Heart left ventricle (tissue), 16 donors: ENCODE measurements at regions not wholly inside any gene's neighbourhood (a gene's known extent, or its start where the extent isn't known, plus 50 kb on each side); places are given as distances from the start of the nearest gene placed in this dataset.
"Not testable (repeated sequence)": the region's sequence is repeated elsewhere in the genome, so short reads cannot be mapped to it uniquely, and the experiment has no call there.

Experiments used
- ATAC-seq, 4 donors: fragments of 200-7000 bp; cut with Tn5 transposase; one replicate each; pipeline ENCODE4 v1.9.1; 2020 to 2022; ENCODE audit warnings: moderate library complexity in 4 of 4, mild to moderate bottlenecking in 3 of 4, moderate number of reproducible peaks in 1 of 4
- DNase-seq, 5 donors: peaks; one replicate each; pipeline ENCODE4 v3.0.0-alpha.2; 2020
- H3K27ac ChIP-seq, 12 donors: fragments of 200-600 bp; sonication (generic) in 4 of 12; one replicate each; pipeline versions ENCODE4 v1.5.0 to v1.8.0; 2016 to 2022; ENCODE audit warnings: mild to moderate bottlenecking in 2 of 12
- H3K27me3 ChIP-seq, 9 donors: fragments of 200-600 bp; sonication (generic) in 2 of 9; one replicate each; pipeline versions ENCODE4 v1.5.1 to v1.8.0; 2016 to 2022; ENCODE audit warnings: mild to moderate bottlenecking in 3 of 9
- H3K36me3 ChIP-seq, 9 donors: fragments of 200-600 bp; sonication (generic) in 2 of 9; one replicate each; pipeline versions ENCODE4 v1.5.0 to v1.8.0; 2018 to 2022; ENCODE audit warnings: mild to moderate bottlenecking in 2 of 9
- H3K4me1 ChIP-seq, 12 donors: fragments of 200-600 bp; sonication (generic) in 4 of 12; one replicate each; pipeline versions ENCODE4 v1.5.0 to v1.8.0; 2016 to 2022; ENCODE audit warnings: mild to moderate bottlenecking in 3 of 12
- H3K4me3 ChIP-seq, 12 donors: fragments of 200-600 bp; sonication (generic) in 4 of 12; one replicate each; pipeline versions ENCODE4 v1.5.0 to v1.8.0; 2017 to 2022; ENCODE audit warnings: mild to moderate bottlenecking in 9 of 12, moderate library complexity in 4 of 12
- H3K9me3 ChIP-seq, 12 donors: fragments of 200-600 bp; sonication (generic) in 4 of 12; one replicate each; pipeline versions ENCODE4 v1.5.0 to v1.8.0; 2016 to 2022; ENCODE audit warnings: mild to moderate bottlenecking in 1 of 12
- CTCF ChIP-seq, 12 donors: fragments of 200-600 bp; sonication (generic) in 4 of 12; IDR thresholded peaks; one replicate each; pipeline versions ENCODE4 v1.5.0 to v1.8.0; 2018 to 2022; ENCODE audit warnings: antibody characterized with exemption in 12 of 12, mild to moderate bottlenecking in 5 of 12
- POLR2A ChIP-seq, 2 donors: fragments of 450-650 bp; IDR thresholded peaks; one replicate each; pipeline ENCODE4 v1.6.1; 2017; ENCODE audit warnings: antibody characterized with exemption in 2 of 2, mild to moderate bottlenecking in 2 of 2, moderate library complexity in 2 of 2
- WGBS, 4 donors: extraction: QIAGEN DNeasy Blood & Tissue Kit in 2 of 4; methylation state at CpG; one replicate each; pipeline versions ENCODE4 v1.1.5 to v1.1.7; 2013 to 2018; 5-methylcytosine and 5-hydroxymethylcytosine counted together
- intact Hi-C, 10 donors: fragments of 100-400 bp; cut with DNase I; formaldehyde crosslinking; loops; one replicate each; pipeline versions ENCODE4 v1.11.1 to v1.14.2; 2022
- donor health status: ischemic (EF 13 %, LVEDD 7.1; RV severe dilation, severe dysfunction).
- donor health status: healthy with polysubstance abuse.
- donor health status: DM: no; HTN: yes; CAD: no.
- donor health status: DM: no; HTN: no; CAD: no.
- donor health status: ischemic (EF 25% LVEDD 6.9; RV normal size, moderate dysfunction).
- donor health status: ischemic (EF 25% LVEDD 5.7; RV mildly dilated, moderate dysfunction).
- donor health status: healthy.
- donor health status: DM: yes; HTN: yes; CAD: no.
- donor health status: ischemic (EF 35%, LVEDD 5.7; RV mildly dilated, moderate dysfunction).
- donor health status: nonischemic (EF 11% LVEDD 7.7; RV severe dilation, severe dysfunction).
- donor health status: DM: yes; HTN: yes; CAD: no.
- donor health status: PGD.
- donor health status: ischemic (EF 29% LVEDD 5.4; RV normal size, mild dysfunction).
- donor health status: nonischemic (EF 23%, LVEDD 6.1; RV moderate dilation, normal function).

GRCh38 chrX:35562395-35562794, 235.7 kb upstream of the MAGEB16 start:
- no peaks in the 10 kb centered on the region for H3K27me3 ChIP-seq
- TF ChIP-seq CTCF (IDR thresholded peaks at IDR 0.05) (no peak), POLR2A (IDR thresholded peaks at IDR 0.05) (no peak)
- no peaks in the 10 kb centered on the region for H3K9me3 ChIP-seq
- ATAC-seq: no peak
- intact Hi-C loops: no loop called here
- H3K36me3 ChIP-seq: no peaks in the 10 kb centered on the region
- no peak for DNase-seq
- H3K4me1 ChIP-seq: no peaks in the 10 kb centered on the region
- WGBS, 4 donors: 76 to 94% (median 85%) methylated on average over 3 of the region's 3 CpGs
- H3K27ac ChIP-seq: no peak overlapping the region
- no peak overlapping the region for H3K4me3 ChIP-seq

GRCh38 chrX:35590210-35590609, 207.9 kb upstream of the MAGEB16 start:
- H3K36me3 ChIP-seq: no peaks in the 10 kb centered on the region
- intact Hi-C loops: no loop called here
- no peaks in the 10 kb centered on the region for H3K4me1 ChIP-seq
- no peak overlapping the region for H3K4me3 ChIP-seq
- TF ChIP-seq CTCF (IDR thresholded peaks at IDR 0.05) (no peak), POLR2A (IDR thresholded peaks at IDR 0.05) (no peak)
- no peaks in the 10 kb centered on the region for H3K27me3 ChIP-seq
- no peak overlapping the region for H3K27ac ChIP-seq
- no peak for ATAC-seq
- no peaks in the 10 kb centered on the region for H3K9me3 ChIP-seq
- DNase-seq: no peak

GRCh38 chrX:35611562-35611961, 186.6 kb upstream of the MAGEB16 start:
- H3K4me1 ChIP-seq, H3K36me3 ChIP-seq, ATAC-seq, H3K27me3 ChIP-seq, H3K4me3 ChIP-seq, H3K9me3 ChIP-seq, H3K27ac ChIP-seq, DNase-seq, intact Hi-C loops: not testable (repeated sequence)
- 66 to 84% (median 76%) methylated on average over 6 of the region's 6 CpGs for WGBS, 4 donors

DNA sequence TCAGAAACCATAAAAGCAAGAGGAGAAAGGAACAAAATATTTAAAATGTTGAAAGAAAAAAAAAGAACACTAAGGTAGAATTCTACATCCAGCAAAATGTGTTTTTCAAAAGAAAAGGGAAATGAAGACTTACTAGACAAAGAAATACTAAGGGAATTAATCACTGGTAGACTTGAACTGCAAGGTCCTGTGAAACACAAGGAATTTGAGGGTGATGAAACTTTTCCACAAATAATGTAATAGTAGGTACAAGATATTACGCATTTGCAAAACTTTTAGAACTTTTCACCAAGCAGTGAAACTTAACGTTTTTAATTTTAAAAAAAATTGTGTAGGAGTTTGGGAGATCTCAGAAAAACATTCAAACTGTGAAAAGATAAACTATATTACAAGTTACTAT, 180.3 kb upstream of the MAGEB16 start:
- Histone ChIP-seq H3K4me1 (no peaks in the 10 kb centered on the region), H3K27me3 (no peaks in the 10 kb centered on the region), H3K27ac (no peak overlapping the region), H3K9me3 (no peaks in the 10 kb centered on the region), H3K36me3 (no peaks in the 10 kb centered on the region), H3K4me3 (no peak overlapping the region)
- intact Hi-C loops: no loop called here
- 60 to 75% (median 67%) methylated on average over 2 of the region's 2 CpGs for WGBS, 4 donors
- TF ChIP-seq CTCF (IDR thresholded peaks at IDR 0.05) (no peak), POLR2A (IDR thresholded peaks at IDR 0.05) (no peak)
- ATAC-seq (no peak), DNase-seq (no peak)

DNA sequence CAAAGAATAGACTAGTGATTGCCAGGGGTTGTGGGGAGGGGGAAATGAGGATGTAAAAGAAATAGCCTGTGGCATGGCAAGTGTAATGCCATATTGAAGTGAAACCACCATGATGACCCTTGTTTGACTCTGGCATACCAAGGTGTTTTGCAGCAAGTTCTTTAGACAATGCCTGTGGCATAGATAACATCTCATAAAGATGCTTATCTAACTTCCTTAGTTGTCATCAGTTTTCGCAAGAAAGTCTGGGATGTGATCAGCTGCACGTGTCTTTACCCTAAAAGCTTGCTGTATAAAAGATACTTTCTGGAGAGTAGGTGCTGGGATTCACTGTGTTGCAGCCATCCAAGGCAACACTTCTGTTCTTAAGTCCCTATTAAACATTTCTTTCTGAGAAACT, 176.1 kb upstream of the MAGEB16 start:
- 64 to 79% (median 70%) methylated on average over 2 of the region's 2 CpGs for WGBS, 4 donors
- no peak for DNase-seq
- Histone ChIP-seq H3K27ac (no peak overlapping the region), H3K4me1 (no peaks in the 10 kb centered on the region), H3K9me3 (peaks cover 0 to 5% (median 0%) of the 10 kb centered on the region in 12 donors), H3K36me3 (no peaks in the 10 kb centered on the region), H3K27me3 (no peaks in the 10 kb centered on the region), H3K4me3 (no peak overlapping the region)
- intact Hi-C loops: no loop called here
- no peak for TF ChIP-seq CTCF (IDR thresholded peaks at IDR 0.05)
- ATAC-seq: no peak
